ENCODE measurements at regions not wholly inside any gene's neighbourhood (a gene's known extent, or its start where the extent isn't known, plus 50 kb on each side); places are given as distances from the start of the nearest gene placed in this dataset.

DNA sequence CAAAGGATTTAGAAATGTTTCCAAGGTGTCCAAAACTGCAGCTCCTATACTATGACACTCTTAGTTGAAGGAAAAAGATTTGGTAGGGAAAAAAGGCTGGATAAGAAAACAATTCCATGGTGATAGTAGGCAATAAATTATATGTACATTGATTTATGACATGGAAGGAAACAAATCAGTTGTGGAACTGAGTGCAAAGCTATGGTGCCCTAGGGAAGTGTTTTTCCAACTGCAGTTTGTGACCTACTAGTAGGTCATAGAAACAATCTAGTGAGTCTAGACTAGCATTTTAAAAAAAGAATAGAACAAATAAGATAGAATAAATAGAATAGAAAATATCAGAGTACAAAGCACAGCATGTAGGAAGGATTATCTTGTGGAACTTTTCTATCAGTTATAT lies 58.4 kb upstream of the TSPAN5 start:
- H3K18ac ChIP-seq (ENCODE audit: insufficient read length, low read depth, low read length), result no peak overlapping the region
- H3K4me1 ChIP-seq (ENCODE audit: insufficient read depth, low read length), result no peaks in the 10 kb centered on the region
- H3K79me2 ChIP-seq (ENCODE audit: insufficient read depth, low read length), result no peaks in the 10 kb centered on the region
- H2BK12ac ChIP-seq (ENCODE audit: insufficient read length, low read depth, low read length), result no peak overlapping the region
- no peak overlapping the region for H3K9ac ChIP-seq (ENCODE audit: extremely low read depth, insufficient read length, low read length)
- no peaks in the 10 kb centered on the region for H3K23me2 ChIP-seq (ENCODE audit: insufficient read length, low read depth, low read length, poor library complexity, severe bottlenecking)
- Mint-ChIP-seq H3K4me1 (no peaks in the 10 kb centered on the region), H3K9me3 (peaks cover 6 to 7% of the 10 kb centered on the region in 2 experiments), H3K27me3 (ENCODE audit: low read depth) (no peaks in the 10 kb centered on the region), H3K4me3 (no peak overlapping the region), H3K36me3 (ENCODE audit: insufficient read depth in 1 of 3, low read depth in 3 of 3) (peaks cover 0 to 7% (median 2%) of the 10 kb centered on the region in 3 experiments; a peak in 1 of 7 replicates), H3K27ac (no peak overlapping the region)
- no peak overlapping the region for H4K5ac ChIP-seq (ENCODE audit: insufficient read length, low read depth, low read length)
- H2BK120ac ChIP-seq (ENCODE audit: low read depth, low read length, poor library complexity, severe bottlenecking), result no peak overlapping the region
- H3K9me3 ChIP-seq (ENCODE audit: control insufficient read depth, low read depth, low read length), result no peaks in the 10 kb centered on the region
- no peaks in the 10 kb centered on the region for H3K27me3 ChIP-seq (ENCODE audit: insufficient read depth, low read length)
- H2BK20ac ChIP-seq (ENCODE audit: low read depth, low read length, poor library complexity, severe bottlenecking), result no peak overlapping the region
- no peaks in the 10 kb centered on the region for H4K20me1 ChIP-seq (ENCODE audit: control insufficient read depth, insufficient read depth, insufficient read length)
- H3K14ac ChIP-seq (ENCODE audit: insufficient read depth, low read length), result no peak overlapping the region
- no peak overlapping the region for H2AFZ ChIP-seq (ENCODE audit: low read length)
- no peak overlapping the region for H3K56ac ChIP-seq (ENCODE audit: insufficient read length, low read depth, low read length)
- H3K27ac ChIP-seq (ENCODE audit: insufficient read length, low read depth, low read length), result no peak overlapping the region
- DNase-seq, result no peak
- H2AK5ac ChIP-seq (ENCODE audit: insufficient read length, low read length), result no peak overlapping the region
- H3T11ph ChIP-seq (ENCODE audit: low read length), result no peak overlapping the region
- no peak overlapping the region for H4K91ac ChIP-seq (ENCODE audit: insufficient read length, low read depth, low read length)
- no peaks in the 10 kb centered on the region for H3K79me1 ChIP-seq (ENCODE audit: insufficient read depth, low read depth, low read length, poor library complexity, severe bottlenecking)
- TF ChIP-seq, protein P1, sequence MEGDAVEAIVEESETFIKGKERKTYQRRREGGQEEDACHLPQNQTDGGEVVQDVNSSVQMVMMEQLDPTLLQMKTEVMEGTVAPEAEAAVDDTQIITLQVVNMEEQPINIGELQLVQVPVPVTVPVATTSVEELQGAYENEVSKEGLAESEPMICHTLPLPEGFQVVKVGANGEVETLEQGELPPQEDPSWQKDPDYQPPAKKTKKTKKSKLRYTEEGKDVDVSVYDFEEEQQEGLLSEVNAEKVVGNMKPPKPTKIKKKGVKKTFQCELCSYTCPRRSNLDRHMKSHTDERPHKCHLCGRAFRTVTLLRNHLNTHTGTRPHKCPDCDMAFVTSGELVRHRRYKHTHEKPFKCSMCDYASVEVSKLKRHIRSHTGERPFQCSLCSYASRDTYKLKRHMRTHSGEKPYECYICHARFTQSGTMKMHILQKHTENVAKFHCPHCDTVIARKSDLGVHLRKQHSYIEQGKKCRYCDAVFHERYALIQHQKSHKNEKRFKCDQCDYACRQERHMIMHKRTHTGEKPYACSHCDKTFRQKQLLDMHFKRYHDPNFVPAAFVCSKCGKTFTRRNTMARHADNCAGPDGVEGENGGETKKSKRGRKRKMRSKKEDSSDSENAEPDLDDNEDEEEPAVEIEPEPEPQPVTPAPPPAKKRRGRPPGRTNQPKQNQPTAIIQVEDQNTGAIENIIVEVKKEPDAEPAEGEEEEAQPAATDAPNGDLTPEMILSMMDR (conservative IDR thresholded peaks at IDR 0.05), result no peak
- no peak overlapping the region for H3K4ac ChIP-seq (ENCODE audit: low read depth, low read length)
- no peak overlapping the region for H4K8ac ChIP-seq (replicated peaks; ENCODE audit: insufficient read length, low read depth, low read length)
- H2BK15ac ChIP-seq (ENCODE audit: low read depth, low read length), result no peak overlapping the region
- no peak overlapping the region for H3K4me2 ChIP-seq (ENCODE audit: insufficient read depth, insufficient read length, low read length)
- no peak overlapping the region for H3K23ac ChIP-seq (ENCODE audit: insufficient read length, low read depth, low read length)
- H2BK5ac ChIP-seq (ENCODE audit: insufficient read length, low read length), result no peak overlapping the region

All from H9 (cell line).